Parathyroid adenoma (tissue), 2 donors: ENCODE measurements at regions not wholly inside any gene's neighbourhood (a gene's known extent, or its start where the extent isn't known, plus 50 kb on each side); places are given as distances from the start of the nearest gene placed in this dataset.

Experiments
- H2AFZ ChIP-seq: fragments of 300-600 bp; sonication (generic); one replicate; pipeline ENCODE4 v1.7.0; 2017; ENCODE audit warnings: antibody characterized with exemption, mild to moderate bottlenecking
- H3K27ac ChIP-seq: fragments of 300-600 bp; sonication (generic); one replicate; pipeline ENCODE4 v1.7.0; 2017
- H3K27me3 ChIP-seq: fragments of 300-600 bp; sonication (generic); one replicate; pipeline ENCODE4 v1.7.0; 2017; ENCODE audit warnings: low read length; ENCODE audit not compliant: control insufficient read depth, insufficient read depth
- H3K36me3 ChIP-seq: fragments of 300-600 bp; sonication (generic); one replicate; pipeline ENCODE4 v1.7.0; 2017; ENCODE audit warnings: low read length; ENCODE audit not compliant: control insufficient read depth, insufficient read depth
- H3K4me1 ChIP-seq: fragments of 300-600 bp; sonication (generic); one replicate; pipeline ENCODE4 v1.7.0; 2017; ENCODE audit warnings: control low read depth
- H3K4me2 ChIP-seq: fragments of 300-600 bp; sonication (generic); one replicate; pipeline ENCODE4 v1.7.0; 2017; ENCODE audit warnings: low read length
- H3K4me3 ChIP-seq: fragments of 300-600 bp; sonication (generic); one replicate; pipeline ENCODE4 v1.7.0; 2017; ENCODE audit warnings: low read depth, low read length
- H3K79me2 ChIP-seq: fragments of 300-600 bp; sonication (generic); one replicate; pipeline ENCODE4 v1.7.0; 2017; ENCODE audit warnings: control low read depth
- H3K9ac ChIP-seq: fragments of 300-600 bp; sonication (generic); one replicate; pipeline ENCODE4 v1.7.0; 2017; ENCODE audit warnings: mild to moderate bottlenecking
- H3K9me3 ChIP-seq: fragments of 300-600 bp; sonication (generic); one replicate; pipeline ENCODE4 v1.7.0; 2017; ENCODE audit warnings: low read length; ENCODE audit not compliant: control insufficient read depth
- TF ChIP-seq, protein P1 (sequence below): fragments of 300-600 bp; sonication (generic); IDR thresholded peaks from one replicate; pipeline ENCODE4 v1.7.0; 2017; ENCODE audit warnings: antibody characterized with exemption, mild to moderate bottlenecking
- donor health status: primary hyperparathyroidism.

GRCh38 chr3:75129101-75129500 lies 514.6 kb upstream of the CNTN3 start:
- no peak overlapping the region for H3K4me2 ChIP-seq
- H3K4me3 ChIP-seq, result no peak overlapping the region
- no peaks in the 10 kb centered on the region for H3K36me3 ChIP-seq
- H3K27ac ChIP-seq, result no peak overlapping the region
- H2AFZ ChIP-seq, result no peak overlapping the region
- TF ChIP-seq, protein P1, sequence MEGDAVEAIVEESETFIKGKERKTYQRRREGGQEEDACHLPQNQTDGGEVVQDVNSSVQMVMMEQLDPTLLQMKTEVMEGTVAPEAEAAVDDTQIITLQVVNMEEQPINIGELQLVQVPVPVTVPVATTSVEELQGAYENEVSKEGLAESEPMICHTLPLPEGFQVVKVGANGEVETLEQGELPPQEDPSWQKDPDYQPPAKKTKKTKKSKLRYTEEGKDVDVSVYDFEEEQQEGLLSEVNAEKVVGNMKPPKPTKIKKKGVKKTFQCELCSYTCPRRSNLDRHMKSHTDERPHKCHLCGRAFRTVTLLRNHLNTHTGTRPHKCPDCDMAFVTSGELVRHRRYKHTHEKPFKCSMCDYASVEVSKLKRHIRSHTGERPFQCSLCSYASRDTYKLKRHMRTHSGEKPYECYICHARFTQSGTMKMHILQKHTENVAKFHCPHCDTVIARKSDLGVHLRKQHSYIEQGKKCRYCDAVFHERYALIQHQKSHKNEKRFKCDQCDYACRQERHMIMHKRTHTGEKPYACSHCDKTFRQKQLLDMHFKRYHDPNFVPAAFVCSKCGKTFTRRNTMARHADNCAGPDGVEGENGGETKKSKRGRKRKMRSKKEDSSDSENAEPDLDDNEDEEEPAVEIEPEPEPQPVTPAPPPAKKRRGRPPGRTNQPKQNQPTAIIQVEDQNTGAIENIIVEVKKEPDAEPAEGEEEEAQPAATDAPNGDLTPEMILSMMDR, result no peak
- H3K9ac ChIP-seq, result no peak overlapping the region
- H3K27me3 ChIP-seq, result no peaks in the 10 kb centered on the region
- H3K9me3 ChIP-seq, result no peaks in the 10 kb centered on the region
- H3K79me2 ChIP-seq, result no peaks in the 10 kb centered on the region
- H3K4me1 ChIP-seq, result no peaks in the 10 kb centered on the region

DNA sequence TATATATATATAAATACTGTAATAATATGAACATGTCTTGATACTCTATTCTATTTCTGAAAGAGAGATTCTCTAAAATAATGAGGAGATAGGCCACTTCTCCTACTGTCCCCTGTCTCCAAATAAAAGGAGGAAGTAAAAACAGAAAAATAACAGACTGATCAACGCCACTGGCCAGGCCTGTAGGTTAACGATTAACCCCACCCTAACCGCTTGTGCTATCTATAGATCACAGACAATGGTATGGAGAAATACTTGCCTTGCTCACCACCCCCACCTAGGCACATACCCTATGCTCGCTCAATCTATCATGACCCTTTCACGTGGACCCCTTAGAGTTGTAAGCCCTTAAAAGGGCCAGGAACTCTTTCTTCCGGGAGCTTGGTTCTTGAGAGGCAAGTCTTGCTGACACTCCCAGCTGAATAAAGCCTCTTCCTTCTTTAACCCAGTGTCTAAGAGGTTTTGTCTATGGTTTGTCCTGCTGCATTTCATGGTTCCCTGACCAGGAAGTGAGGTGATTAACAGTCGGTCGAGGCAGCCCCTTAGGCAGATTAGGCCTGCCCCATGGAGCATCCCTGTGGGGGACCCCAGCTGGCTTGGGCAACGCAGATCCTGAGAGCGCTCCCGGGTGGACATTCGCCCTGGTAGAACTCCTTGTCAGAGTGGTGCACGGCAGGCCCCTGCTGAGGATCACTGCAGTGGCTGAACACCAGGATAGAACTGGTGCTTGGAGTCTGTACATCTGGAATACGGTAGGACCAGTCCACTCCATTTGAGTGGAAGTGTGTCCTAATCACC lies 521.8 kb upstream of the CNTN3 start:
- TF ChIP-seq, protein P1, result no peak
- Histone ChIP-seq H3K27ac (no peak overlapping the region), H2AFZ (no peak overlapping the region), H3K9me3 (no peaks in the 10 kb centered on the region), H3K4me3 (no peak overlapping the region), H3K27me3 (no peaks in the 10 kb centered on the region), H3K36me3 (no peaks in the 10 kb centered on the region), H3K79me2 (no peaks in the 10 kb centered on the region), H3K4me1 (no peaks in the 10 kb centered on the region), H3K4me2 (no peak overlapping the region), H3K9ac (no peak overlapping the region)

DNA sequence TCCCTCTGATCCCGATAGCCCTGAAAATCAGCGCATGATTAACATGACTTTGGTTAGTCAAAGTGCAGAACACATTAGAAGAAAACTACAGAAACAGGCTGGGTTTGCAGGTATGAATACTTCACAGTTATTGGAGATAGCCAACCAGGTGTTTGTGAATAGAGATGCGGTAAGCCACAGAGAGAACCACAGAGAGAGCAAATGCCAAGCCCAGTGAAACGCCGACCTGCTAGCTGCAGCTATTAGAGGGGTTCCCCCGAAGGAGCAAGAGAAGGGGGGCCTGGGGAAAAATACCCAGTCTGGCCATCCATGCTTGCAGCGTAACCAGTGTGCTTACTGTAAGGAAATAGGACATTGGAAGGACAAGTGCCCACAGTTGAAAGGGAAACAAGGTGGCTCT lies 523.9 kb upstream of the CNTN3 start:
- Histone ChIP-seq H3K9me3 (no peaks in the 10 kb centered on the region), H2AFZ (no peak overlapping the region), H3K27ac (no peak overlapping the region), H3K36me3 (no peaks in the 10 kb centered on the region), H3K4me3 (no peak overlapping the region), H3K4me2 (no peak overlapping the region), H3K4me1 (no peaks in the 10 kb centered on the region), H3K9ac (no peak overlapping the region), H3K27me3 (no peaks in the 10 kb centered on the region), H3K79me2 (no peaks in the 10 kb centered on the region)
- TF ChIP-seq, protein P1, result no peak

GRCh38 chr3:75140904-75141615 lies 523.1 kb upstream of the FRG2C start:
- H3K4me2 ChIP-seq, result no peak overlapping the region
- no peaks in the 10 kb centered on the region for H3K9me3 ChIP-seq
- no peak overlapping the region for H2AFZ ChIP-seq
- no peak overlapping the region for H3K9ac ChIP-seq
- no peak overlapping the region for H3K4me3 ChIP-seq
- H3K27ac ChIP-seq, result no peak overlapping the region
- H3K36me3 ChIP-seq, result no peaks in the 10 kb centered on the region
- H3K4me1 ChIP-seq, result no peaks in the 10 kb centered on the region
- no peaks in the 10 kb centered on the region for H3K27me3 ChIP-seq
- H3K79me2 ChIP-seq, result no peaks in the 10 kb centered on the region
- TF ChIP-seq, protein P1, result no peak
